ENCODE measurements at regions not wholly inside any gene's neighbourhood (a gene's known extent, or its start where the extent isn't known, plus 50 kb on each side); places are given as distances from the start of the nearest gene placed in this dataset.

DNA sequence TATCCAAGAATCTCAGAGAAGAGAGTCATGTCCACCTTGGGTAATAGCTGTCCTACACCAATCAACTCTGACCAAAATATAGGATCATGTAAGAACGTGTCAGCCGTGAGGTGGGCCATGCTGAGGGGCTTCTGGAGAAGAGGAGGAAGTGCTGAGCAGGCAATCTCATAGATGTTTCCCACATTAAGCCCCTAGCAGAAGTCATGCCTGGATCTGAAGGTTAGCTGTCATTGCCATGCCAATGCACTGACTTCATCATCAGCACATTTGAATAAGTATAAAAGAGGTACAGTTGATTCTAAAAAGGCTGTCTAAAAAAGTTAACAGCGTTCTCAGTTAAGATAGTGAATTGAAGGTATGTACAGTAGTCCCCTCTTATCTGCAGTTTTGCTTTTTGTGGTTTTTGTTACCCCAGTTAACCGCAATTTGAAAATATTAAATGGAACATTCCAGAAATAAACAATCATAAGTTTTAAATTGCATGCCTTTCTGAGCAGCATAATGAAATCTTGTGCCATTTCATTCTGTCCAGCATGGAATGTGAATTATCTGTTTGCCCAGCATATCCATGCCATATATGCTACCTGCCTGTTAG lies 67.2 kb upstream of the TMEM17 start:
- TF ChIP-seq, protein P1, sequence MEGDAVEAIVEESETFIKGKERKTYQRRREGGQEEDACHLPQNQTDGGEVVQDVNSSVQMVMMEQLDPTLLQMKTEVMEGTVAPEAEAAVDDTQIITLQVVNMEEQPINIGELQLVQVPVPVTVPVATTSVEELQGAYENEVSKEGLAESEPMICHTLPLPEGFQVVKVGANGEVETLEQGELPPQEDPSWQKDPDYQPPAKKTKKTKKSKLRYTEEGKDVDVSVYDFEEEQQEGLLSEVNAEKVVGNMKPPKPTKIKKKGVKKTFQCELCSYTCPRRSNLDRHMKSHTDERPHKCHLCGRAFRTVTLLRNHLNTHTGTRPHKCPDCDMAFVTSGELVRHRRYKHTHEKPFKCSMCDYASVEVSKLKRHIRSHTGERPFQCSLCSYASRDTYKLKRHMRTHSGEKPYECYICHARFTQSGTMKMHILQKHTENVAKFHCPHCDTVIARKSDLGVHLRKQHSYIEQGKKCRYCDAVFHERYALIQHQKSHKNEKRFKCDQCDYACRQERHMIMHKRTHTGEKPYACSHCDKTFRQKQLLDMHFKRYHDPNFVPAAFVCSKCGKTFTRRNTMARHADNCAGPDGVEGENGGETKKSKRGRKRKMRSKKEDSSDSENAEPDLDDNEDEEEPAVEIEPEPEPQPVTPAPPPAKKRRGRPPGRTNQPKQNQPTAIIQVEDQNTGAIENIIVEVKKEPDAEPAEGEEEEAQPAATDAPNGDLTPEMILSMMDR (IDR thresholded peaks at IDR 0.05) = no peak
- no peak for TF ChIP-seq POLR2A (IDR thresholded peaks at IDR 0.05)

All from adrenal gland (tissue), 5 donors.